GM18505 (cell line): ENCODE measurements at regions not wholly inside any gene's neighbourhood (a gene's known extent, or its start where the extent isn't known, plus 50 kb on each side); places are given as distances from the start of the nearest gene placed in this dataset.

Experiments
- ATAC-seq: cut with Tn5 transposase; IDR thresholded peaks from one replicate; pipeline ENCODE4 v1.9.1; 2021; ENCODE audit not compliant: unreplicated experiment
- POLR2A ChIP-seq: IDR thresholded peaks from 4 replicates; pipeline ENCODE4 v1.6.1; 2011; ENCODE audit warnings: borderline replicate concordance; ENCODE audit not compliant: insufficient read depth, insufficient read length; ENCODE audit errors: extremely low read depth

- ATAC-seq, result no peak
- no peak for TF ChIP-seq POLR2A
Observed at GRCh38 chrX:25072247-25072646, 56.5 kb upstream of the ARX start.

DNA sequence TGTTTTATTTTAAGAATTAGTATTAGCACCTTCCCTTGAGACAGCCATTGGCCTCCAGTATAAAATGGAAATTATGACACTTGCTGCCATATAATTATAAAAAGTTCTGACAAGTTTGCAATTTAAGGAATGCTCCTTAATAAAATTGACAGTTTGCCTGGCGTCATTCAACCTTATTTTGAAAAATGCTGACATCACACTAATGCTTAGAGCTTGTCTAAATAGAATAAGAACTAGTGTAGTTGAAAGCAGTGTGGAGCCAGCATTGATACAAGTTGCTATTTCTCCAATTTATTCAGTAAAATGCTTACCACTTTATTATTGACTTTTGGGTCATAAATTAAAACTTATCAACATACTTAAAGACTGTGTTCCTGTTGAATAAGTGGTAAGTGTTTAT lies 54.3 kb upstream of the ARX start:
- no peak for TF ChIP-seq POLR2A
- no peak for ATAC-seq

GRCh38 chrX:25069209-25069608 lies 53.4 kb upstream of the ARX start:
- no peak for ATAC-seq
- no peak for TF ChIP-seq POLR2A

GRCh38 chrX:25068340-25068739 lies 52.6 kb upstream of the ARX start:
- no peak for ATAC-seq
- TF ChIP-seq POLR2A, result no peak

DNA sequence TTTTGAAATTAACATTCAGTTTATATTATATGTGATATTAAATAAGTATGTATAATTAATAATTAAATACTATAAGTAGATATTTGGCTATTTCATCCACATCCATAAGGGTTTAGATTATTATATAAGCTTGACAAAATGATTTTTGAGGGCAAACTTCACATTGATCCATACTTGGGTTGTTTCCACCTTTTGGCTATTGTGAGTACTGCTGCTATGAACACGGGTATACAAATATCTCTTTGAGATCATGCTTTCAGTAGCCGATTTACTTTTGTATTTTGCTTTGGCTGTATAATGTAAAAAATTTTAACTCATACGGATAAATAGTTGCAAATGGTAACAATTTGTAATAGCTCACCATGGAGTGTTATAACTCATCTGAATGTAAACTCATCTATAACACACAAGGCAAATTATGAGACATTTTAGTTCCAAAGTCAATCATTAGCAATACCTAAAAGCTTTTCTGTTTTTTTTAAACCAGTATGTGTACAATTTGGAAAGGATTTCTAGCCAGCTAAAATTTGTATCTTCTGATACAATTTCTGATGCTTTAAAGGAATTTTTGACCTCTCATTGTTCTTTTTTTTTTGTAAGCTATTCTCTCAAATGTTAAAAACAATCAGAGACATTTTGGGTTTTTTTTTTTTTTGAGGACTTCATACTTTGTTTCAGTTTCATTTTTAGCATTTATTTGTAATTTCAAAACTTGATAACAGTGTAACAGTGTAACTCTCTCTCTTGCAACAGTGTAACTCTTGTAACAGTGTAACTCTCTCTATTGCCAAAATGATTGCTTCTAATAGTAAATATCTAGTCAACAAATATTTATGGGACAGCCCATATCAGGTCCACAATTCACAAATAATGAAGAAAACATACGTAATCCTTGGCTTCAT lies 51.8 kb upstream of the ARX start:
- no peak for ATAC-seq

GRCh38 chrX:25066131-25066530 lies 50.4 kb upstream of the ARX start:
- no peak for TF ChIP-seq POLR2A
- ATAC-seq, result no peak

More for the DNA sequence above, 51.8 kb upstream of the ARX start:
- TF ChIP-seq POLR2A, result no peak
